Vagina (tissue), 2 donors: ENCODE measurements at regions not wholly inside any gene's neighbourhood (a gene's known extent, or its start where the extent isn't known, plus 50 kb on each side); places are given as distances from the start of the nearest gene placed in this dataset.

ENCODE experiments used
- DNase-seq, 2 donors: peaks; one replicate each; pipeline ENCODE4 v3.0.0-alpha.2; 2017; ENCODE audit errors: extremely low spot score in 2 of 2
- H3K27ac ChIP-seq: fragments of 200-600 bp; sonication (generic); one replicate; pipeline ENCODE4 v1.5.1; 2019
- H3K27me3 ChIP-seq: fragments of 200-600 bp; sonication (generic); one replicate; pipeline ENCODE4 v1.5.1; 2019
- H3K36me3 ChIP-seq, 2 donors: fragments of 200-600 bp; sonication (generic); one replicate each; pipeline ENCODE4 v1.5.1; 2017 to 2019
- H3K4me1 ChIP-seq: fragments of 200-600 bp; sonication (generic); one replicate; pipeline ENCODE4 v1.5.1; 2019
- H3K4me3 ChIP-seq, 2 donors: fragments of 200-600 bp; sonication (generic); 1 replicate in 1 of 2; 2 replicates in 1 of 2; pipeline ENCODE4 v1.5.1; 2016 to 2019
- H3K9me3 ChIP-seq: fragments of 200-600 bp; sonication (generic); one replicate; pipeline ENCODE4 v1.5.1; 2019
- POLR2A ChIP-seq, 2 donors: fragments of 450-650 bp; IDR thresholded peaks; one replicate each; pipeline ENCODE4 v1.6.1; 2017; ENCODE audit warnings: antibody characterized with exemption in 2 of 2, mild to moderate bottlenecking in 2 of 2, moderate library complexity in 2 of 2
- POLR2AphosphoS5 ChIP-seq, 2 donors: sonication (generic); formaldehyde crosslinking; IDR thresholded peaks; one replicate each; pipeline ENCODE4 v1.9.0; 2017; ENCODE audit warnings: antibody characterized with exemption in 2 of 2, mild to moderate bottlenecking in 2 of 2, low read depth in 1 of 2; ENCODE audit not compliant: insufficient read depth in 1 of 2
- intact Hi-C: fragments of 100-400 bp; cut with DNase I; formaldehyde crosslinking; loops from one replicate; pipeline ENCODE4 v1.15.1; 2023
- TF ChIP-seq, protein P1 (sequence below), 3 experiments: fragments of 450-650 bp in 2 of 3; fragments of 200-600 bp in 1 of 3; sonication (generic) in 1 of 3; IDR thresholded peaks; one replicate each; pipeline ENCODE4 v1.5.1; 2017 to 2019; ENCODE audit warnings: antibody characterized with exemption in 3 of 3, mild to moderate bottlenecking in 2 of 3, moderate library complexity in 2 of 3

DNA sequence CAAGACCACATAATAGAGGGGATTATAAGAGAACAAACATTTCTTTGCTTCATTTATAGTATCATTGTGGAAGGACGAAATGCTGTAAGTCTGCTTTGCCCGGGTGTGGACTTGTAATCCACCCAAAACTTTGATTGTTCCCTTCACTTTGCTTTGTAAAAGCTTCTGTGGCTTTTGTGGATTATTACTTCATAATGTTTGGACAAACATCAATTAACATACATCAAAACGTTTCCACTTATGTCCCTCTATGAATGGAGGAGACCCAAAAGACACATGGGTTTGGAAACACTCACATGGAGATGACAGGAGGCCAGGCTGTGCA is 415.4 kb downstream of the SPRY1 start:
- Histone ChIP-seq H3K27ac (peak overlapping the region; percentile 21), H3K9me3 (no peaks in the 10 kb centered on the region), H3K4me1 (peaks cover 8% of the 10 kb centered on the region), H3K36me3 (no peaks in the 10 kb centered on the region), H3K27me3 (no peaks in the 10 kb centered on the region), H3K4me3 (peak overlapping the region in 1 of 2 donors; percentile 18)
- no peak for DNase-seq
- TF ChIP-seq, protein P1, sequence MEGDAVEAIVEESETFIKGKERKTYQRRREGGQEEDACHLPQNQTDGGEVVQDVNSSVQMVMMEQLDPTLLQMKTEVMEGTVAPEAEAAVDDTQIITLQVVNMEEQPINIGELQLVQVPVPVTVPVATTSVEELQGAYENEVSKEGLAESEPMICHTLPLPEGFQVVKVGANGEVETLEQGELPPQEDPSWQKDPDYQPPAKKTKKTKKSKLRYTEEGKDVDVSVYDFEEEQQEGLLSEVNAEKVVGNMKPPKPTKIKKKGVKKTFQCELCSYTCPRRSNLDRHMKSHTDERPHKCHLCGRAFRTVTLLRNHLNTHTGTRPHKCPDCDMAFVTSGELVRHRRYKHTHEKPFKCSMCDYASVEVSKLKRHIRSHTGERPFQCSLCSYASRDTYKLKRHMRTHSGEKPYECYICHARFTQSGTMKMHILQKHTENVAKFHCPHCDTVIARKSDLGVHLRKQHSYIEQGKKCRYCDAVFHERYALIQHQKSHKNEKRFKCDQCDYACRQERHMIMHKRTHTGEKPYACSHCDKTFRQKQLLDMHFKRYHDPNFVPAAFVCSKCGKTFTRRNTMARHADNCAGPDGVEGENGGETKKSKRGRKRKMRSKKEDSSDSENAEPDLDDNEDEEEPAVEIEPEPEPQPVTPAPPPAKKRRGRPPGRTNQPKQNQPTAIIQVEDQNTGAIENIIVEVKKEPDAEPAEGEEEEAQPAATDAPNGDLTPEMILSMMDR (IDR thresholded peaks at IDR 0.05) = no peak
- TF ChIP-seq POLR2A (IDR thresholded peaks at IDR 0.05) = no peak
- TF ChIP-seq POLR2AphosphoS5 (IDR thresholded peaks at IDR 0.05; ENCODE audit: insufficient read depth in 1 of 2, low read depth in 1 of 2) = no peak
- intact Hi-C loops = no loop called here

DNA sequence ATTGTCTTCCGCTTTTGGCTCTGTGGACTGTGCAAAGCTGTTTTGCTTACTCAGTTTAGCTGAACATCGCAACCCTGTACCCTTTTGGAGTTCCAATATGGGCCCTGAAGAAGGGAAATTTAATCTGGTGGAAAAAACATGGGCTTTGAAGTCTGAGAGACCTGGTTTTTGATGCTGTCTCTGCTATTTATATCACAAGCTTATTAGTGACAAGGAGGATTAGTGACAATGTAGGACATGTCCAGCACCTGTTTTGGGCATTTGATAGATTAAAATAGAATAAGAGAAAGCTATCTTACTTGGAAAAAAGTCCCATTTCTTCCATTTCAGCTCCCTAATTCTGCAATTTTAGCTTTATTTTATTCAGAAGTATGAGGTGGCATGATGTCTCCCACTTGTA is 417.3 kb downstream of the SPRY1 start:
- Histone ChIP-seq H3K4me3 (no peak overlapping the region), H3K27me3 (no peaks in the 10 kb centered on the region), H3K4me1 (peaks cover 8% of the 10 kb centered on the region), H3K27ac (no peak overlapping the region), H3K9me3 (no peaks in the 10 kb centered on the region), H3K36me3 (no peaks in the 10 kb centered on the region)
- TF ChIP-seq, protein P1 (IDR thresholded peaks at IDR 0.05) = no peak
- TF ChIP-seq POLR2AphosphoS5 (IDR thresholded peaks at IDR 0.05; ENCODE audit: insufficient read depth in 1 of 2, low read depth in 1 of 2) = no peak
- TF ChIP-seq POLR2A (IDR thresholded peaks at IDR 0.05) = no peak
- intact Hi-C loops = no loop called here
- no peak for DNase-seq

DNA sequence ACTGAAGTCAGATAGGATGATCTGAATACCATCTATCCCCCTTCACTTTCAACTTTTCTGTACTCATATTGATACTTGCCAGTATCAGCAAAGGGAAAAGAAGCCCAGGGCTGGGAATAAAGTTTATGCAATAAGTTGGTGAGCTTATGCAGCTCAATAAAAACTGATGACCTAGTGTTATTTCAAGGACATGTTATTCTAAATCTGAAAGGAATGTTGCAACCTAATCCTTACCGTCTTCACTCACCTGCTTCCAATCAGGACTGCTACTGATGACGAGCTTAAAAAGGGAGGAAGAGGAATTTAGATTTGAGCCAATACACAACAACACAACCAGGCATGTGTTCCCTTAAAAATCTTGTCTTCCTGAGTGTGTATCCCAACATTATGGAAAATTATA is 419.9 kb downstream of the SPRY1 start:
- Histone ChIP-seq H3K36me3 (no peaks in the 10 kb centered on the region), H3K4me3 (no peak overlapping the region), H3K27ac (no peak overlapping the region), H3K27me3 (no peaks in the 10 kb centered on the region), H3K9me3 (no peaks in the 10 kb centered on the region), H3K4me1 (peaks cover 8% of the 10 kb centered on the region)
- intact Hi-C loops = no loop called here
- TF ChIP-seq POLR2AphosphoS5 (IDR thresholded peaks at IDR 0.05; ENCODE audit: insufficient read depth in 1 of 2, low read depth in 1 of 2) (no peak), POLR2A (IDR thresholded peaks at IDR 0.05) (no peak)
- TF ChIP-seq, protein P1 (IDR thresholded peaks at IDR 0.05) = peak in 1 of 3 experiments; percentile 1
- no peak for DNase-seq

GRCh38 chr4:123817025-123817688 is 420.6 kb downstream of the SPRY1 start:
- no peak overlapping the region for H3K27ac ChIP-seq
- no peak for DNase-seq
- intact Hi-C loops = no loop called here
- no peaks in the 10 kb centered on the region for H3K36me3 ChIP-seq
- H3K4me1 ChIP-seq = peaks cover 8% of the 10 kb centered on the region
- H3K27me3 ChIP-seq = no peaks in the 10 kb centered on the region
- TF ChIP-seq POLR2AphosphoS5 (IDR thresholded peaks at IDR 0.05; ENCODE audit: insufficient read depth in 1 of 2, low read depth in 1 of 2) (no peak), POLR2A (IDR thresholded peaks at IDR 0.05) (no peak)
- TF ChIP-seq, protein P1 (IDR thresholded peaks at IDR 0.05) = no peak
- no peak overlapping the region for H3K4me3 ChIP-seq
- H3K9me3 ChIP-seq = no peaks in the 10 kb centered on the region

DNA sequence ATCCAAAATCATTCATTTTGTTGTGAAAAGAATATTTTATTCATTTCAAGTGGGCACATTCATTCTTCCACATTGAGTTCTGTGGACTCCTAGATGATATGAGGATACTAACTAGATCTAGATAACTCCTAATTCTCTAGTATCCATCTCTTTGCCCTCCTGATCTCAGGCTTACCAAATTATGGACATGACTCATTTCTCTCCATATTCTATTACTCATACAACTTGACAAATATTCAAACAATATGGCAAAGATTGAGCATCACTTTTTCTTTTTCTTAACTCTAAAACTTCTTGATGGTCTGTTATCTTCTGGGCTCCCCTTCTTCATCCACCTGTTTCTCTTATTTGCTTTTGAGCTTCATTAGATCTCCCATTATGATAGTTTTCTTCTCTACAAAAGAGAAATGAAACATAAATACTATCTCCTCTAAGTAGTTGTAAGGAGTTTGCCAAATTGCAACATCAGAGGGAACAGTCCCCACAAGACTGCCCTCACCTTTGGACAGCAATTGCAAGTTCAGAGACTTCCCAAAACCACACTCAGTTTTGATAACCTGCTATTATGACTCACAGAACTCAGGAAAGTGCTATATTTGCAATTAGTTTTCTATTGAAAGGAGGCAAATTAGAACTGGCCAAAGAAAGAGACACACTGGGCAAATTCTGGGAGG is 422.9 kb downstream of the SPRY1 start:
- Histone ChIP-seq H3K4me3 (no peak overlapping the region), H3K27me3 (no peaks in the 10 kb centered on the region), H3K4me1 (peaks cover 8% of the 10 kb centered on the region), H3K9me3 (no peaks in the 10 kb centered on the region), H3K27ac (no peak overlapping the region), H3K36me3 (no peaks in the 10 kb centered on the region)
- DNase-seq = no peak
- intact Hi-C loops = no loop called here
- TF ChIP-seq, protein P1 (IDR thresholded peaks at IDR 0.05) = no peak
- TF ChIP-seq POLR2AphosphoS5 (IDR thresholded peaks at IDR 0.05; ENCODE audit: insufficient read depth in 1 of 2, low read depth in 1 of 2) (no peak), POLR2A (IDR thresholded peaks at IDR 0.05) (no peak)
